GM10266 (cell line): ENCODE measurements at regions not wholly inside any gene's neighbourhood (a gene's known extent, or its start where the extent isn't known, plus 50 kb on each side); places are given as distances from the start of the nearest gene placed in this dataset.
"Not testable (repeated sequence)": the region's sequence is repeated elsewhere in the genome, so short reads cannot be mapped to it uniquely, and the experiment has no call there.

ENCODE experiments used
- DNase-seq: peaks from one replicate; pipeline ENCODE4 v3.0.0; 2012; ENCODE audit errors: extremely low spot score
- CTCF ChIP-seq: IDR thresholded peaks from 2 replicates; pipeline ENCODE4 v1.5.1; 2012; ENCODE audit warnings: mild to moderate bottlenecking, low read depth; ENCODE audit not compliant: control insufficient read depth, insufficient read depth; ENCODE audit errors: missing control alignments

GRCh38 chr14:99034711-99035171, 237.3 kb downstream of the BCL11B start:
- TF ChIP-seq CTCF: no peak
- DNase-seq: no peak

- no peak for TF ChIP-seq CTCF
- no peak for DNase-seq
Measured at GRCh38 chr14:99035268-99035667, 236.7 kb downstream of the BCL11B start.

GRCh38 chr14:99035712-99036610, 236.0 kb downstream of the BCL11B start:
- no peak for TF ChIP-seq CTCF
- no peak for DNase-seq

- no peak for DNase-seq
- no peak for TF ChIP-seq CTCF
Measured at GRCh38 chr14:99036611-99037293, 235.2 kb downstream of the BCL11B start.

GRCh38 chr14:99037326-99037725, 234.7 kb downstream of the BCL11B start:
- DNase-seq: not testable (repeated sequence)

- no peak for DNase-seq
- TF ChIP-seq CTCF: no peak
Measured at GRCh38 chr14:99037777-99038430, 234.1 kb downstream of the BCL11B start.

- DNase-seq: no peak
- TF ChIP-seq CTCF: no peak
Measured at GRCh38 chr14:99038431-99038820, 233.6 kb downstream of the BCL11B start.
